GM20000 (cell line): ENCODE measurements at regions not wholly inside any gene's neighbourhood (a gene's known extent, or its start where the extent isn't known, plus 50 kb on each side); places are given as distances from the start of the nearest gene placed in this dataset.
"Not testable (repeated sequence)": the region's sequence is repeated elsewhere in the genome, so short reads cannot be mapped to it uniquely, and the experiment has no call there.

ENCODE experiments used
- DNase-seq: peaks from one replicate; pipeline ENCODE4 v3.0.0; 2012; ENCODE audit warnings: low spot score
- TF ChIP-seq, protein P1 (sequence below): IDR thresholded peaks from 2 replicates; pipeline ENCODE4 v1.5.1; 2012; ENCODE audit warnings: mild to moderate bottlenecking, control low read depth; ENCODE audit errors: extremely low read depth, missing control alignments

DNA sequence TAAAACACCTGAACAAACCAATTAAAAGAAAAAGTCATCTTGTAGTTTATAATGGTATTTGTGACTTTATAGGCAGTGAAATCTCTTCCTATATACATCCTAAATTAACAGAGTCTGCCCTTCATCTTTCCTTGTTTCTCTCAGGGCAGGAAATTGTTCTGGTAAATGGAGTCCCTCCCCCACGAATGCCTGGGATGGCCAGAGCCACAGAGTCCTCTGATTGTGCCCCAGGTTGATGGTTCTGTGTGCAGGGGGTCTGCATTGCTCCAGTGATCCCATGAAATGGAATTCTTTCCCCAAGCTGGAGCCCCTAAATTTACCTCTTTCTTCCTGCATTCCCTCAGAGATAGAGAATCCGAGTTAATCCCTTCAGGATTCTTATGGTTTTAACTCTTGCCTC, 155.5 kb downstream of the MTX2 start:
- TF ChIP-seq, protein P1, sequence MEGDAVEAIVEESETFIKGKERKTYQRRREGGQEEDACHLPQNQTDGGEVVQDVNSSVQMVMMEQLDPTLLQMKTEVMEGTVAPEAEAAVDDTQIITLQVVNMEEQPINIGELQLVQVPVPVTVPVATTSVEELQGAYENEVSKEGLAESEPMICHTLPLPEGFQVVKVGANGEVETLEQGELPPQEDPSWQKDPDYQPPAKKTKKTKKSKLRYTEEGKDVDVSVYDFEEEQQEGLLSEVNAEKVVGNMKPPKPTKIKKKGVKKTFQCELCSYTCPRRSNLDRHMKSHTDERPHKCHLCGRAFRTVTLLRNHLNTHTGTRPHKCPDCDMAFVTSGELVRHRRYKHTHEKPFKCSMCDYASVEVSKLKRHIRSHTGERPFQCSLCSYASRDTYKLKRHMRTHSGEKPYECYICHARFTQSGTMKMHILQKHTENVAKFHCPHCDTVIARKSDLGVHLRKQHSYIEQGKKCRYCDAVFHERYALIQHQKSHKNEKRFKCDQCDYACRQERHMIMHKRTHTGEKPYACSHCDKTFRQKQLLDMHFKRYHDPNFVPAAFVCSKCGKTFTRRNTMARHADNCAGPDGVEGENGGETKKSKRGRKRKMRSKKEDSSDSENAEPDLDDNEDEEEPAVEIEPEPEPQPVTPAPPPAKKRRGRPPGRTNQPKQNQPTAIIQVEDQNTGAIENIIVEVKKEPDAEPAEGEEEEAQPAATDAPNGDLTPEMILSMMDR = no peak

DNA sequence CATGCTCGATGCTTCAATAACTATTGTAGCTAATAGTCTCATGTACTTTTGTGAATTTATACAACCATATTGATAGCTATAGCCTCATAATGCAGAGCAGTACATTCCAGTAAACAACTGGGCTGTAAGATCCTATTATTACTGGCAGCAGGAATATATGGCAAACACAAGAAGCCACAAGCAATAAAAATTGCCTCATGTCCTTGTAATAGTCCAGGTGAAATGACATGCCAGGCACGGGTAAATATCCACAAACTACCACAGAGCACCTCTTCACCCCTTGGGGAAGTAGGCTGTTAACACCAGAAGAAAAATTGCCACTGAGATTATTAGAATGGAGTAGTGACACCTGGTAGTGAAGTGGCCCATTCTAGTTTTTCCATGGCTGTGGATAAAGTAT, 158.3 kb downstream of the MTX2 start:
- no peak for DNase-seq
- TF ChIP-seq, protein P1 = no peak

More for the DNA sequence above, 155.5 kb downstream of the MTX2 start:
- DNase-seq = no peak

DNA sequence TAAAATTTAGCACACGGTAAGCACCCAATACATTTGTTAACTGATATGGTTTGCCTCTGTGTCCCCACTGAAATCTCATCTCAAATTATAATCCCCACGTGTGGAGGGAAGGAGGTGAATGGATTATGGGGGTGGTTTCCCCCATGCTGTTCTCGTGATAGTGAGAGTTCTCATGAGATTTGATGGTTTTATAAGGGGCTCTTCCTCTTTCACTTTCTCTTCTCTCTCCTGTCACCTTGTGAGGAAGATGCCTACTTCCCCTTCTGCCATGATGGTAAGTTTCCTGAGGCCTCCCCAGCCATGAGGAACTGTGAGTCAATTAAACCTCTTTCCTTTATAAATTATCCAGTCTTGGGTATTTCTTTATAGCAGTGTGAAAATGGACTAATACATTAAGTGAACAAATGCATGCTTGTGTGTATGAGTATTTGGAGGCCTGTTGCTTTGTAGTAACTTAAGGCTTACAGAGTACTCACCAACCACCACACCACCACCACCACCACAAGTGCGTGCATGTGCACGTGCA, 159.8 kb downstream of the MTX2 start:
- DNase-seq = not testable (repeated sequence)

DNA sequence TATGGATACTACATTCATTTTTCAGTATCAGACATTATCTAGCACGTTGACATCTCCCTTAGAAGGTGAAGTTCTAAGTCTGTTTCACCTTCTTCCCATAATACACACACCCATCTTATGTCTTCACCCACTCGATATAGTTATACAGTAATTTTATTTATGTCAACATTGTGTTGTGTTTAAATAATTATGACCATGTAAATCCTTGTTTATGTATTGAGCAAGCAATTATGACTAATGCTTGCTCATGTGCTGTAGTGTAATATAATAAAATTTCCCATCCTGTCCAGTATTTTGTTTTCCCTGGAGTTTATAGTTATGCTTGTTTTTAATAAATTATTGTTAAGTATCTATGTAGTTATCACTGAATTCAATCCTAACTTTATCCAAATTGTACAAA, 163.2 kb downstream of the MTX2 start:
- TF ChIP-seq, protein P1 = no peak
- DNase-seq = no peak

DNA sequence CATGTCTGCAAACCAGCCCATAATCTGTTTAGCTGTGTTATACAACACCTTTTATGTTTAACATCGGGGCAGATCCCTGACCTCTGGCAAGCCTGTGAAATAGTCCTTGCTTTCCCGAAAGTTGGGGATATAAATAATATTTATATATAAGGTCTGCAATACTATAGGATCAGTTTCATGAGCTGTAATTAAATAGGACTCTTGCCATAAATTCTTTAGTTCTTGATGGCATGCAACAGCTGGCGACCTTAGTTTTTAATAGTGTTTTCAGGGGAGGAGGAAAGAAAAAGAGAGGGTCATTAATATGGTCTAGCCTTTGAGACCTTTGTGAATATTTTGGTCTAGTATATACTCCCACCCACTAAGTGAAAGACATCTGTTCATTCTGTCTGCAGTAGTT, 166.5 kb downstream of the MTX2 start:
- TF ChIP-seq, protein P1 = no peak

DNA sequence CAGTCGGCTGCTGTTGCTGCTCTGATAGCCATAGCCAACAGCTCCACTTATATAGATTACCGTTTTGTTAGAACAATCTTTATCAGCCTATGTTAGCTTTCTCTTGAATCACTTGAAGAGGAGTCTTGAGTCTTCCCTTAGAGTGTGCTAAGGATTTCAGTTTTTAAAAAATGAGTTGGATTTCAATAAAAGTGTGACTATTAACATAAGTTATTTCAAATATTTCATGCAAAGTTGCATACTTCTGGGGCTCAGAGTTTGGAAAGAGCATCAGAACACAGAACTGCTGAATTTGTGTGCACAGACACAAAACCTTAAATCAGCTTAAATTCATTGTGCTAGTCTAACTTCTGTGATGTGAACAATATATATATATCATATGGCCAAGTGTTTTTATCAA, 174.7 kb downstream of the MTX2 start:
- DNase-seq = no peak
- TF ChIP-seq, protein P1 = no peak

More for the DNA sequence above, 166.5 kb downstream of the MTX2 start:
- DNase-seq = no peak

DNA sequence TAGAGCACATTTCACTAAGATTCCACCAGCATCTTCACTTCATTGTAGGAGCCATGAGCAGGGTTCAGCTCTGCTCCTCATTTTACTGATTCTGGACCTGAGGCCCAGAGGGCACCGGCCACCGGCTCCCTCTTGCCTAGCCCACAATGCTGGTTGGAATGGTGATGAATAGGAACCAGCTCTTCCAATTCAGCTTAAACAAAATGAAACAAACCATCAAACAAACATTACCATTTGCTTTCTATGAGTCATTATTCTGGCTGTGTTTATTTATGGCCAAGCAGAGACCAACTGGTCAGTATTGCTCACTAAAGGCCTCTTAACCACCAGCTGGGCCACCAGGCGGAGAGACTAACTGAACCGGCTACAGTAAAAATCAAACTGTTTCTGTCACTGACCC, 176.7 kb downstream of the MTX2 start:
- DNase-seq = no peak
- TF ChIP-seq, protein P1 = no peak

DNA sequence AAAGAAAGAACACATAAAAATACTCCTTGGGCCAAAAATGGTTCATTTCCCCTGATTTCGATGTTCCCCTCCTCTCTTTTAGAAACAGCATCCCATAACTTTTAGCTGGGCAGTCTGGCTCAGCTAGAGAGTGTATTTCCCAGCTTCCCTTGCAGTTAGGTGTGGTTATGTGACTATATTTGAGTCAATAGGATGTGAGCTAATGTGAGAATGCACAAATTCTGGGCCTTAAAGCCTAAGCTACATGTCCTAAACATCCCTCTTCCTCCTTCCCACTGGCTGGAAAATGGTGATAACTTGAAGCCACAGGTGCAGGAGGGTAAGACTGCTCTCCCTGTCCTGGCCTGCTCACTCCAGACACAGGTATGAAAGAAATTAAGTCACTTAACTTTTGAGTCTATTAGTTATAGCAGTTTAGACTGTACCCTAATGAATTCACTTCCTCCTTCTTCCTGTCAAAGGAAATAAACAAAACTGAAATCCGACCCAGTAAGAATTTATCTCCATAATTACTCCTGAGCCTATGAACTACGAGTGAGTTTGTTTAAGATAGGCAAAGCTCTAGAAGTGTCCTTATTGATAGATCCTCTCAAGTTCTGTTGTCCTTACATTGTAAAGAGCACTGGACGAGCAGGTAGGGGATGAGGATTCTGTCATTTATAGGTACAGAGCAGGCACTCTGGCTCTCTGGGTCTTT, 177.6 kb downstream of the MTX2 start:
- TF ChIP-seq, protein P1 = no peak
- no peak for DNase-seq
